LNCaP clone FGC (cell line): ENCODE measurements at regions not wholly inside any gene's neighbourhood (a gene's known extent, or its start where the extent isn't known, plus 50 kb on each side); places are given as distances from the start of the nearest gene placed in this dataset.

Source experiments
- DNase-seq: peaks from one replicate; pipeline ENCODE4 v3.0.0-alpha.2; 2011; ENCODE audit warnings: low read depth
- H3K4me3 ChIP-seq: 2 replicates; pipeline ENCODE4 v1.5.1; 2011; ENCODE audit warnings: mild to moderate bottlenecking, low read depth, low read length, control low read depth
- CTCF ChIP-seq: IDR thresholded peaks from 2 replicates; pipeline ENCODE4 v1.5.1; 2012; ENCODE audit warnings: mild to moderate bottlenecking; ENCODE audit not compliant: control insufficient read depth, insufficient read depth; ENCODE audit errors: extremely low read depth

GRCh38 chr4:43754566-43754965 lies 694.0 kb downstream of the KCTD8 start:
- no peak for TF ChIP-seq CTCF
- DNase-seq = no peak
- H3K4me3 ChIP-seq = no peak overlapping the region

DNA sequence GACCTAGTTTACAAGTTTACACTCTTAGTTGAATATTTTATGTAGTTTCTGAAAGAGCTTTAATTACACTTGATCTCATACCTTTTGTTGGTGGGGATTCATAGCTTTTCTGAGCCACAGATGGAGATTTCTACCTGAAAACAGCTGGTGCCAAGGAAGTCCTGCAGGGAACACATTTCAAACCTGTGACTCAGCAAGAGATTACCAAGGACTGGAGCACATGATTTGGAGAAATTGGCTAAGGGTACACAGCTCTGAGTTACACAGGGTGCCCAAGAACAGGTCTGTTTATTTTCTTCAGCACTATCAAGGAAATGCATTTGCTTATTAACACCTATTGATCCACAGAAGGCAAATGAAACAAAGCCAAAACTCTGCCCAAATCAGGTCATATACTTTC lies 691.5 kb downstream of the KCTD8 start:
- H3K4me3 ChIP-seq = no peak overlapping the region
- no peak for TF ChIP-seq CTCF

DNA sequence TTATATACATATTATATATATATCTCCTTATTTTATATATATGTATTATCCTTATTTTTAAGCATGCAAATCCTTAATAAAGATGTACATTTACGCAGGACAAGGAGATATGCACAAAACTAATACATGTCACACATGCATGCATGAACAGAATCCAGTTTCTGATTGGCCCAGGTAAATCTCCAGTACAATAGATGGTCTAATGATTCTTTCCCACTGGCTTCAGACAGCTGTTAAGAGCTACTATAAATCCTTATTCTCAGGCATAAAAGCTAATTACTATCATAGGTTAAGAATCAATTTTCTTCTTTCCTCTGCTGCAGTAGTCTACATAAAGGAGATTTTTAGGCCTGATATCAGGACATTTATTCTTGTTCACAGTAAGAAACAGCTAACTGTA lies 689.8 kb downstream of the KCTD8 start:
- no peak overlapping the region for H3K4me3 ChIP-seq
- no peak for DNase-seq
- no peak for TF ChIP-seq CTCF

More for the DNA sequence above, 691.5 kb downstream of the KCTD8 start:
- no peak for DNase-seq

- H3K4me3 ChIP-seq = no peak overlapping the region
- no peak for DNase-seq
- TF ChIP-seq CTCF = no peak
Measured at GRCh38 chr4:43763029-43763610, 685.5 kb downstream of the KCTD8 start.

DNA sequence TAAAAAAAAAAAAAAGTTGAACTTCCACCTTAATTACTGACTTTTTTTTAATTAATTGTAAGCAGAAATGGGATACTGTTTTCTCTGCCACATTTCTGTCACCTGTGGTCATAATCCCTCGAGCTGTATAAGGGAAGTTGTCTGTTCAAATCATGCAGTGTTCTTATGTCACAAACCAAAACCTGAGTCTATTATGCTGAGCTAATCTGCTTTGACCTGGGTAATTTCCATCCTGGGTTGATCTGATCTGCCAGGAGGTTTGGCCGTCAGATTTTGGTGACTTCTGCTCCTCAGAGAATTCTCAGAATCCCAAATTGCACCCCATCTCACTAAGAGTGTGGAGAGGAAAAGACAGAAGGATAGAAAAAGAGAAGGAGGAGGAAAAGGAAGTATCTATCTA lies 683.1 kb downstream of the KCTD8 start:
- H3K4me3 ChIP-seq = no peak overlapping the region
- TF ChIP-seq CTCF = no peak
- DNase-seq = no peak

DNA sequence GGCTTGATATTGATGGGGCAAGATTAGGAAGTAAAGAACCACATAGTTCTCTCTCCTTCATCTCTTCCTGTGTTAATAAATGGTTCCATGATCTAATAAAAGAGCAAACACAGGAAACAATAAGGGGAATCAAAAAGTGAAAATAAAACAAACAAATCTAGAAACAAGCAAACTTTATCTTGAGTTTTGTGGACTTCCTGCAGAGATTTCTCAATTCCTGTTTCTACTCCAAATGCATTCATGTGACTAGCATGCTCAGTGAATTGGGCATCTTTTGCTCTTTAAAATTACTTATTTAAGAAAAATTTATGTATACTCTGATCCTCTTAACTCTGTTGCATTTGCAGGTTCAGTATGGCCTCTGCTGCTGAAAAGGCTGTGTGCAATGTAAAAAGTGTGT lies 682.0 kb downstream of the KCTD8 start:
- H3K4me3 ChIP-seq = no peak overlapping the region

More for the DNA sequence above, 682.0 kb downstream of the KCTD8 start:
- DNase-seq = no peak
- TF ChIP-seq CTCF = no peak
